ENCODE measurements at regions not wholly inside any gene's neighbourhood (a gene's known extent, or its start where the extent isn't known, plus 50 kb on each side); places are given as distances from the start of the nearest gene placed in this dataset.
"Not testable (repeated sequence)": the region's sequence is repeated elsewhere in the genome, so short reads cannot be mapped to it uniquely, and the experiment has no call there.

GRCh38 chr9:80806671-80807070 lies 882.7 kb downstream of the TLE1 start:
- DNase-seq = no peak

DNA sequence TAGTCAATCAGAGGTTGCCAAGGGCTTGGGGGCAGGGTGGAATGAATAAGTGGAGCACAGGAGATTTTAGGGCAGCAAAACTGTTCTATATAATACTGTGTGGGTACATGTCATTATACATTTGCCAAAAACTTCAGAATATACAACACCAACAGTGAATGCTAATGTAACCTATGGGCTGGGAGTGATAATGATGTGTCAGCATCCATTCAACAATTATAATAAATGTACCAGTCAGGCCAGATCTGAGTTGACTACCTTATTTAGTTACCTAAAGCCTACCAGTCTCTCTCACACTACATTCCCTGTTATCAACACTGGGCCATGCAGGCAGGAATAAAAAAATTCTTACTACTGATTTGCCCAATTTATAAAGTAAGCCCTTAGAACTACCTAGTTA lies 884.5 kb downstream of the TLE1 start:
- DNase-seq = no peak

- peak; percentile 59 for DNase-seq
These were observed 891.3 kb downstream of the TLE1 start for GRCh38 chr9:80797831-80798688.

DNA sequence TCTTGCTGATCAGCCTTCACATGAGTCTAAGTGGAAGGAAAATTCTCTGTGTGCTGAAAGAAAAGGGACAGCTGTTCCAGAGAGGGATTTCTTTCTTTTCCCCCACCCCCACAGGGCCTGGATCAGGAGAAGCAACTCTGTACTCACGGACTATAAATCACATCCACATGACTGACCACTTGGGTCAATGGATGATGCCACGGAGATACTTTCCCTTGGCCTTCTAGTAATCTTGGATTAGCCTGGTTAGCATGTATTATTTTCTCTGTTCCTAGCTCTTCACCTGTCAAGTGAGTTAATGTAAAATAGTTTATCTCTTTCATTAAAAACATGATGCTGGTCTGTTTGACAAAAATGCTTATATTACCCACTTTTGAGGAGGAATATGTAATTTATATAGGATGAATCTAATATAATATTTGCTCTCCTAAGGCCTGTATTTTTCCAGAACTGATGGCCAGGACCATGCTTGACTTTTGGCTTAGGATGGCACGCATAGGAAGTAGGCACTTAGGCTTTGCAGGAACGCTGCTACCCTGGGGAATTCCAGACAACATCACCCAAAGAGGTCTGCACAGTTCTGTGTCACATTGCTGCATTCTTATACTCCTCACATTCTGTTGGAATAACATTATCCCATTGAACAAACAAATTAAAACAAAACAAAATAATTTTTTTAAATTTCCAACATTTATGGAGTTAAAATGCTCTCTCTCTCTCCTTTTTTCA lies 892.1 kb downstream of the TLE1 start:
- DNase-seq = peak; percentile 34

GRCh38 chr9:80796632-80797031 lies 892.7 kb downstream of the TLE1 start:
- no peak for DNase-seq

GRCh38 chr9:80794197-80794596 lies 895.1 kb downstream of the TLE1 start:
- DNase-seq = no peak

- no peak for DNase-seq
These were observed 895.6 kb downstream of the TLE1 start for GRCh38 chr9:80793706-80794105.

GRCh38 chr9:80792726-80793125 lies 896.6 kb downstream of the TLE1 start:
- no peak for DNase-seq

DNA sequence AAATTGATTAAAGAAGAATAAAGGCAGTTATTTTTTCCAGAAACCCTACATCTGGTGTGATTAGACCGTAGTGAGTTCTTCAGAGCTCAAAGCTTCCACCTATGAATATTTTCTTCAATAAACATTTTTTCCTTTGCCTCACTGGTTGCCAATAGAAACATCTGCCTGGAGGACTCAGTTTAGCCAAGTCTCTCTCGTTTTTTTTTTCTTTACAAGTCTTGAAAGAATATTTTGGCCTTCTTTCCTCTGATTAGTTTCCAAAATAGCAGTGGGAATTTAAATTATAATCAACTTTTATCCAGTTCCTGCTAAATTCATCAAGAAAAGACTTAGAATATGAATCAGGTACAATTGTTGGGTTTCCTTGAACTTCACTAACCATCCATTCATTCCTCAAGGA lies 897.5 kb downstream of the TLE1 start:
- DNase-seq = no peak

- DNase-seq = no peak
These were observed 898.6 kb downstream of the TLE1 start for GRCh38 chr9:80790764-80791163.

- DNase-seq = no peak
These were observed 899.5 kb downstream of the TLE1 start for GRCh38 chr9:80789831-80790230.

DNA sequence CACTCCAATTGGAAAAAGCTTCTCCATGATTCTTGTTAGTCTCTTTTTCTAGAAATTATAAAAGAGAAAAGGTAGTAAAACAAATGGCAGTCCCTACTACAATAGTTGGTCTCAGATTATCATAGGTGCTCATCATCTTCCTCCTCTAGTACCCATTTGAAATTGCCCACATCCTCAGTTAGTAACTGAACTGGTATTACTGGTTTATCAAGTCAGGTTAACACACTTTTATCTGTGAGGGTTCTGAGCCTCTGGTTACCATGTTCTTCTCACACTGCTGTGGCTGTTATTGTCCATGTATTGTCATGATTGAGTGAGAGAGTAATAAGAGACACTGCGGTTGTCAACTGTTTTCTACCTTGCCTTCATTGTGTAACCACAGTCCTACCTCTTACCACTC lies 901.7 kb downstream of the TLE1 start:
- no peak for DNase-seq

DNA sequence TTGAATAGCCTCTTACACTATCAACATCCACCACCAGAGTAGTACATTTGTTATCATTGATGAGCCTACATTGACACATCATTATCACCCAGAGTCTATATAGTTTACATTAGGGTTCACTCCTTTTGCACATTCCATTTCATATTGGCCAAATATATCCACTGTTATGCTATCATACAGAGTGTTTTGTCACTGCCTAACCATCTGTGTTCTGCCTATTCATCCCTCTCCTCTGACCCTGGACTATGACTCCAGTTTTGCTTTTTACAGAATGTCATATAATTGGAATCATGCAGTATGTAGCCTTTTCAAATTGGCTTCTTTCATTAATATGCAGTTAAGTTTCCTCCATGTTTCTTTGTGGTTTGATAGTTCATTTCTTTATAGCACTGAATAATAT lies 904.7 kb downstream of the TLE1 start:
- DNase-seq = no peak

DNA sequence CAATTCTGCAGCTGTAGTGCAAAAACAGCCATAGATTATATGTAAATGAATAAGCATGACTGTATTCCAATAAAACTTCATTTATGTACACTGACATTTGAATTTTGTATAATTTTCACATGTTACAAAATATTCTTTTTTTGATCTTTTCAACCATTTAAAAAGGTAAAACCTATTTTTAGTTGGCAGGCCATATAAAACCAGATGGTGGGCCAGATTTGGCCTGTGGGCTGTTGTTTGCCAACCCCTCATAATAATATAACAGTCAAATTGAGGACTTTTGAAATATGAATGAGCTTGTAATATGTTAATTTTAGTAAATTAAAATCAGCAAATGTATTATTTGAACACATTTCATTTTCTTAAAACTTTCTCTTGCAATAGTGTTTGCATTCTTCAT lies 913.4 kb downstream of the TLE1 start:
- no peak for DNase-seq

- DNase-seq = no peak
These were observed 913.8 kb downstream of the TLE1 start for GRCh38 chr9:80775530-80775929.

DNA sequence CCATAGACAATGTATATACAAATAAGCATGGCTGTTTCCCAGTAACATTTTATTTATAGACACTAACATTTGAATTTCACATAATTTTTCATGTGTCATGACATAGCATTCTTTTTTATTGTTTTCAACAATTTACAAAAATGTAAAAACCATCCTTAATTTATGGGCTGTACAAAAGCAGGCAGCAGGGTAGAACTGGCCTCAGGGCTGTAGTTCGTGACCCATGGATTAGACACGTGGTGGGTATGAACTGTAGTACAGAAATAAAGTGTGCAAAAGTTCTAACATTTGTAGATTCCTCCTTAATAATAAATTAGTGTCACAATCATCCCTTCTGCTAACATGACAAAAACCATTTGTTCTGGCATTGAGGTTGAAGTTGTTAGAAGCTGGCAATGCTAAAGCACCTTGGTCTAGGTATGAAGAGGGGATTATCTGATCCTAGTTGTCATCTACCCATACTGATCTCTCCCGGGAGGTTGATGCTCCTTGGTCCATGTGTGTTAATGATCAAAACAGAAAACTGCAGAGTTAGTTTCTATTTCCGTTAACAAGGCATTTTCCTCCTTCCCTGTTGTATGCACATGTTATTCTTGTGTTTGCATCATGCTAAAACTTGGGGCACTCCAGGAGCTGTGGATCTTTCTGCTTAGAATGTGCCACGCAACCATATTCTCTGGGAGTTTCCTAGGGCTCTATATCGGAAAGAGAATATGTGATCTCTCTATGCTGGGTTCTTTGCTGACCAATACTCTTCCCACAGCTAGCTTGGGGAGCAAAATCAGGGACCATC lies 917.6 kb downstream of the TLE1 start:
- DNase-seq = no peak

DNA sequence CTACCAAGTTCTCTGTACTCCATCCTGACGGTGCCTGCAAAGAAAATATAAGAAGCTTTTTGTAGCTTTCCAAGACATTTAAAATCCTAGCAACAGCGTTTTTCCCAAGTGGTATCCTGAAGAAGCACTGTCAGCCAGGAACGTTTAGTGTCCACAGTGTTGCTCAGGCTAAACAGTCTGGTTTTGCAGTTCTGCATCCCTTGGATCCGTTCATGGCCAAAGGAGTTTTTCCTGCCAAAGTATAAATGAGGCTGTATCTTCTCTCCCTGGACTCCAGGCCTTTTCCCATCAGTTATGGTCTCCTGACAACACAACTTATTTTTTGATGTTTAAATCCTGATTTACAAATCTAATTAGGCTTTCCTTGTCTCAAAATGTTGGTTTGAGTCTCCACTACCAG lies 925.8 kb downstream of the TLE1 start:
- no peak for DNase-seq

- no peak for DNase-seq
These were observed 933.8 kb downstream of the TLE1 start for GRCh38 chr9:80755586-80755985.

DNA sequence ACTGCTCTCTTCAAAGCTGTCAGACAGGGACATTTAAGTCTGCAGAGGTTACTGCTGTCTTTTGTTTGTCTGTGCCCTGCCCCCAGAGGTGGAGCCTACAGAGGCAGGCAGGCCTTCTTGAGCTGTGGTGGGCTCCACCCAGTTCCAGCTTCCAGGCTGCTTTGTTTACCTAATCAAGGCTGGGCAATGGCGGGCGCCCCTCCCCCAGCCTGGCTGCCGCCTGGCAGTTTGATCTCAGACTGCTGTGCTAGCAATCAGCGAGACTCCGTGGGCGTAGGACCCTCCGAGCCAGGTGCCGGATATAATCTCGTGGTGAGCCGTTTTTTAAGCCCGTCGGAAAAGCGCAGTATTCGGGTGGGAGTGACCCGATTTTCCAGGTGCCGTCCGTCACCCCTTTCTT lies 942.3 kb downstream of the TLE1 start:
- DNase-seq = not testable (repeated sequence)

DNA sequence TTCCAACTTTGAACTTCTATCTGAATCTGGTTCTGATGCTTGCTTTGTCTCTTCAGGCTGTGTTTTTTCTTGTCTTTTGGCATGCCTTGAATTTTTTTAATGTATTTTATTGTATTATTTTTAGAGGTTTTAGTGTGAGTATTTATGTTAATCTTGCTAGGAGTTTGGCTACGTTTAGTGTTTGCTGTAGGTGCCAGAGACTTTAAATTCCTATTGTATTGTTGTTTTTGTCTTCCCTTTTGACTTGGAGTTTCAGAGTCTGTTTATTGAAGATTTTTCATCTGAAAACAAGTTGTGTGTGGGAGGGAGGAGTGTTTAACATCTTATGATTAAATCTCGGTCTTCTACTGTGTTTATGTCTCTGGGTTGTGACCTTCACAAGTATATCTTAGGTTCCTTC lies 956.8 kb downstream of the TLE1 start:
- peak; percentile 4 for DNase-seq

GRCh38 chr9:80720579-80720978 lies 968.8 kb downstream of the TLE1 start:
- DNase-seq = no peak

GRCh38 chr9:80707120-80707519 lies 982.2 kb downstream of the TLE1 start:
- no peak for DNase-seq

DNA sequence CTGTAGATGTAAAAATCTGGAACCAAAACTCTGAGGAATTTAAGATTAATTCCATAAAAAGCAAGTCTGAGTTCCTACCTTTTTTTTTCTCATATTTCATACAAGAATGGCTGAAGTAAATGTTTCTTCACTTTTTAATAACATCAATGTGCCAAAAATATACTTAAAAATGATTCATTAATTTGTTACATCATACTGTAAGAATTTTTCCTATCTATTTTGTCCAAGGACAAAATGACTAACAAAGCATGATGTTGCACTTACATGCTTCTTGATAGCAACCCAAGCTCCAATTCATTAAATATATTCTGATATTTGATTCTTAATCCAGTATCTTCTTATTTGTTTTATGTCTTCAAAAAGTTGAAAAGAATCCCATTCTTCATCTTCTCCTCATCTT lies 988.3 kb downstream of the TLE1 start:
- DNase-seq = no peak
